Kasumi-1 (cell line): ENCODE measurements at regions not wholly inside any gene's neighbourhood (a gene's known extent, or its start where the extent isn't known, plus 50 kb on each side); places are given as distances from the start of the nearest gene placed in this dataset.
A peak's percentile ranks its signal among the peaks of the same experiment; 100 is the strongest.

Experiments used
- DNase-seq, 2 experiments: peaks; one replicate each; lab custom pipeline; 2025; lab: John Stamatoyannopoulos, UW

GRCh38 chr2:41933046-41933420 is 114.8 kb upstream of the PKDCC start:
- no peak for DNase-seq

GRCh38 chr2:41933585-41934320 is 114.1 kb upstream of the PKDCC start:
- DNase-seq: no peak

- no peak for DNase-seq
These were observed 113.4 kb upstream of the PKDCC start for GRCh38 chr2:41934329-41934958.

GRCh38 chr2:41935002-41935401 is 112.8 kb upstream of the PKDCC start:
- DNase-seq: no peak

- DNase-seq: no peak
These were observed 112.0 kb upstream of the PKDCC start for GRCh38 chr2:41935825-41936224.

- DNase-seq: no peak
These were observed 110.9 kb upstream of the PKDCC start for GRCh38 chr2:41936771-41937463.

- no peak for DNase-seq
These were observed 110.3 kb upstream of the PKDCC start for GRCh38 chr2:41937464-41937906.

- no peak for DNase-seq
These were observed 109.7 kb upstream of the PKDCC start for GRCh38 chr2:41937921-41938708.

- no peak for DNase-seq
These were observed 107.6 kb upstream of the PKDCC start for GRCh38 chr2:41940060-41940744.

- DNase-seq: no peak
These were observed 107.1 kb upstream of the PKDCC start for GRCh38 chr2:41940745-41941063.

- DNase-seq: peak in 1 of 2 experiments; percentile 3
These were observed 106.0 kb upstream of the PKDCC start for GRCh38 chr2:41941831-41942230.

- no peak for DNase-seq
These were observed 105.5 kb upstream of the PKDCC start for GRCh38 chr2:41942278-41942677.

GRCh38 chr2:41943159-41943558 is 104.7 kb upstream of the PKDCC start:
- no peak for DNase-seq

GRCh38 chr2:41944220-41944880 is 103.5 kb upstream of the PKDCC start:
- no peak for DNase-seq

GRCh38 chr2:41947701-41948396 is 100.0 kb upstream of the PKDCC start:
- DNase-seq: no peak

- no peak for DNase-seq
These were observed 99.4 kb upstream of the PKDCC start for GRCh38 chr2:41948397-41948763.

- DNase-seq: no peak
These were observed 98.5 kb upstream of the PKDCC start for GRCh38 chr2:41949091-41949882.

GRCh38 chr2:41949883-41950665 is 97.7 kb upstream of the PKDCC start:
- DNase-seq: no peak

- DNase-seq: no peak
These were observed 97.2 kb upstream of the PKDCC start for GRCh38 chr2:41950666-41950960.
